ENCODE measurements at regions not wholly inside any gene's neighbourhood (a gene's known extent, or its start where the extent isn't known, plus 50 kb on each side); places are given as distances from the start of the nearest gene placed in this dataset.

DNA sequence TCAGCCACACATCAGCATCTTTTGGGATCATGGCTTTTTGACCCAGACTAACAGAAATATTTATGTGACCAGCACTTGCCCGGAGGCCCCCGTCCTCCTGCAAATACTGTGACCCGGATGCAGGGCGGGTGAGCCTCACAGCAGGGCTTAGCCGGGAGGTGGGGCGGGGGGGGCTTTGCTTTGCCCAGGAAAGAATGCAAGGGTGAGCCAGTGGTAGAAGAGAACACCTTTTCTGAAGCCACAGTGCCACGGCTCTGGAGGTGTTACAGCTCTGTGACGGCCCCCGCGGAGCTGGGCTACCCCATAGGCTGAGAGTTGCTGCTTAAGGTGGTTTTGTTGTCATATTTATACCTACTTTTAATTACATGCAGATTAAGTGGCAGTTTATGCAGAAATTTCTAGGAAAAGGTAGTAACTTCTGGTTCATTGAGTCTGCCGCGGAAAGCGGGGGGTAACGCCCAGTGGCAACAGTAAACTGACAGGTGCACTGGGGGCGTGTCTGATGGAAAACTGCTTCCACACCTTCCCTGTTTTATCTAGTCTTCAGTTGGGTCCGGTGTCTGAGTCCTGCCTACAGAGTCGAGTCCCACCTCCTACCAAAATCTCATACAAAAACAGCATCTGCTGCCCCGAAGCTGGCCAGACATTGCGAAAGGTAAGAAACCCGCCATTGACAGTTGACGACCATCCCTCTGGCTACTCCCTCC, 187.9 kb downstream of the TEX29 start:
- Histone ChIP-seq H3K4me1 (peaks cover 0 to 15% (median 0%) of the 10 kb centered on the region in 3 donors), H3K9me3 (no peaks in the 10 kb centered on the region), H3K4me3 (no peak overlapping the region), H3K27ac (no peak overlapping the region), H3K36me3 (no peaks in the 10 kb centered on the region), H3K27me3 (peaks cover 0 to 54% (median 0%) of the 10 kb centered on the region in 4 donors)
- DNase-seq: no peak
- intact Hi-C loops (cut with DNase I): no loop called here
- WGBS, 2 donors: 78 to 88% methylated on average over 17 to 19 of the region's 21 CpGs
- TF ChIP-seq, protein P1, sequence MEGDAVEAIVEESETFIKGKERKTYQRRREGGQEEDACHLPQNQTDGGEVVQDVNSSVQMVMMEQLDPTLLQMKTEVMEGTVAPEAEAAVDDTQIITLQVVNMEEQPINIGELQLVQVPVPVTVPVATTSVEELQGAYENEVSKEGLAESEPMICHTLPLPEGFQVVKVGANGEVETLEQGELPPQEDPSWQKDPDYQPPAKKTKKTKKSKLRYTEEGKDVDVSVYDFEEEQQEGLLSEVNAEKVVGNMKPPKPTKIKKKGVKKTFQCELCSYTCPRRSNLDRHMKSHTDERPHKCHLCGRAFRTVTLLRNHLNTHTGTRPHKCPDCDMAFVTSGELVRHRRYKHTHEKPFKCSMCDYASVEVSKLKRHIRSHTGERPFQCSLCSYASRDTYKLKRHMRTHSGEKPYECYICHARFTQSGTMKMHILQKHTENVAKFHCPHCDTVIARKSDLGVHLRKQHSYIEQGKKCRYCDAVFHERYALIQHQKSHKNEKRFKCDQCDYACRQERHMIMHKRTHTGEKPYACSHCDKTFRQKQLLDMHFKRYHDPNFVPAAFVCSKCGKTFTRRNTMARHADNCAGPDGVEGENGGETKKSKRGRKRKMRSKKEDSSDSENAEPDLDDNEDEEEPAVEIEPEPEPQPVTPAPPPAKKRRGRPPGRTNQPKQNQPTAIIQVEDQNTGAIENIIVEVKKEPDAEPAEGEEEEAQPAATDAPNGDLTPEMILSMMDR (IDR thresholded peaks at IDR 0.05): no peak
- TF ChIP-seq POLR2A (IDR thresholded peaks at IDR 0.05): no peak

DNA sequence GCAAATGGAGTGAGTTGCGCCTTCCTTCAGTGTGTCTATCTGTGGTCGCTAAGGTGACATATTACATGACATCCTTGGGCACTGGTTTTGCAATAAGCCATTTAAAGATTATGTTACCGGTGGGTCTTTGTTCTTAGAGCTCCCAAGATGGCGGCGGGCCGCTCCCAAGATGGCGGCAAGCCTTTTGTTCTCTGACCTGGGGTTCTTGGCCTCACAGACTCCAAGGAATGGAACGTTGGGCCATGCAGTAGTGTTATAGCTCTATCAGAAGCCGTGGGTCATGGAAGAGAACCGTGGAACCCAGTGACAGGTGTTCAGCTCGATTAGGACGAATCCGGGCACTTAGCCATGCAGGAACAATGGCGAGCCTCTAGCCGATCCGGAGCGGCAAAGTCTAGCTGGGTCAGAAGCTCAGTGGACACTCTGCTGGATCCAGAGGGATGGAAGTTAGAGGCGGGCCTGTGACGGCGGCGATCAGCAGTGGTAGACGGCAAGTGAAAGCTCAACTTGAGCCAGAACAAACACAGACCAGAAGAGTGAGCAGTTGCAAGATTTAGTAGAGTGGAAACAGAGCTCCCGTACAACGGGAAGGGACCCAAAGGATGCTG, 188.6 kb downstream of the TEX29 start:
- TF ChIP-seq POLR2A (IDR thresholded peaks at IDR 0.05): no peak
- TF ChIP-seq, protein P1 (IDR thresholded peaks at IDR 0.05): no peak
- no peak overlapping the region for H3K4me3 ChIP-seq
- intact Hi-C loops (cut with DNase I): no loop called here
- no peak for DNase-seq
- H3K4me1 ChIP-seq: peaks cover 0 to 9% (median 0%) of the 10 kb centered on the region in 3 donors
- H3K9me3 ChIP-seq: no peaks in the 10 kb centered on the region
- H3K27ac ChIP-seq: no peak overlapping the region
- peaks cover 0 to 53% (median 0%) of the 10 kb centered on the region in 4 donors for H3K27me3 ChIP-seq
- no peaks in the 10 kb centered on the region for H3K36me3 ChIP-seq
- 80 to 87% methylated on average over 19 to 23 of the region's 24 CpGs for WGBS, 2 donors

DNA sequence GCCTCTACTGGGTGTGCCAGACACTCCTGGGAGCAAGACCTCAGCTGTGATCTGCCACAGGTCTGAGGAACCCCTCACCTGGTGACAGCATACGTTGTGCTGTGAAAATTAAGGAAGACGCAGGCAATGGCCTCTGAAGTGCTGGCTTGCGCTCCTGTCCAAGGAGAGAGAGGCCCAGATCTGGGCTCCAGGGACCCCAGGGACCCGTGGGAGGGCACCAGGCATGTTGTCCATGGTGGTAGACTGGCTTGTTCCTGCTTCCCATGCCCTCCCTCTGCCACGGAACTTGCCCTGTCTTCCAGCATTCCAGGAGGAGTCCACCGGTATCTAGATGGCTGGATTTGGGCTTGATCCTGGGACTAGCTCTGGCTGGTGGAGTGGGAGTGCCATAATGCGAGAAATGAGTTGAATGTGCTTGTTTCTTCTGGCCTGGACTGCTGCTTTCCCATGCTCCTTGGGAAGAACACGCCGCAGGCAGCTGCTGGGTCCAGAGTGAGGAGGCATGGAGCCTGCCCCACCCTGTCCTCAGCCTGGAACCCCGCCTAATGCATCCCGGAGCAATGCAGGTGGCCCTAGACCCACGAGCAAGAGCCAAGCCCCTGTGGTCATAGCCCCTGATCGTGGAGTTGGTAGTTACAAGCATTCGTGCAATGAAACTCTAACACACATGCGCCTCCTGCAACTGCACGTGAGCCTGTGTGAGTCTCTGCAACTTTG, 190.2 kb downstream of the TEX29 start:
- no peak overlapping the region for H3K4me3 ChIP-seq
- peaks cover 0 to 61% (median 0%) of the 10 kb centered on the region in 4 donors for H3K27me3 ChIP-seq
- no peaks in the 10 kb centered on the region for H3K4me1 ChIP-seq
- WGBS, 2 donors: 63 to 66% methylated on average over 3 to 7 of the region's 16 CpGs
- H3K27ac ChIP-seq: no peak overlapping the region
- H3K36me3 ChIP-seq: no peaks in the 10 kb centered on the region
- intact Hi-C loops (cut with DNase I): no loop called here
- TF ChIP-seq, protein P1 (IDR thresholded peaks at IDR 0.05): no peak
- TF ChIP-seq POLR2A (IDR thresholded peaks at IDR 0.05): no peak
- H3K9me3 ChIP-seq: no peaks in the 10 kb centered on the region
- no peak for DNase-seq

DNA sequence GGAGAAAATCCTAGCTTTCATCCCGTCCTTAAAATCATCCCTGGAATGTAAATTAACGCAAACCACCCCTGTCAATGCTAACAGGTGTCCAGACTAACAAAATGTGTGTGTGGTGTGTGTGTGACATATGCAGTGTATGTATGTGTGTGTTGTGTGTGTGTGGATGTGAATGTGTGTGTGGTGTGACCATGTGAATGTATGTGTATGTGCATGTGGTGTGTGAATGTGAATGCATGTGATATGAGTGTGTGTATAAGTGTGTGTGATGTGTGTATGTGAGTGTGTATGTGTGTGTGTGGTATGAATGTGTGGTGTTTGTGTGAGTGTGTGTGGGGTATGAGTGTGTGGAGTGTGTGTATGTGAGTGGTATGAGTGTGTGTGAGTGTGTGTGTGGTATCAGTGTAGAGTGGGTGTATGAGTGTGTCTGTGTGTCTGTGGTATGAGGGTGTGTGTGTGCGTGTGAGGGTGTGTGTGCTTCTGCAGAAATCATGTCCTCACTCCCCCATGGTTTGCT, 190.8 kb downstream of the TEX29 start:
- H3K9me3 ChIP-seq: no peaks in the 10 kb centered on the region
- intact Hi-C loops (cut with DNase I): no loop called here
- no peak for DNase-seq
- H3K27ac ChIP-seq: no peak overlapping the region
- H3K4me1 ChIP-seq: no peaks in the 10 kb centered on the region
- TF ChIP-seq POLR2A (IDR thresholded peaks at IDR 0.05): no peak
- TF ChIP-seq, protein P1 (IDR thresholded peaks at IDR 0.05): no peak
- no peaks in the 10 kb centered on the region for H3K36me3 ChIP-seq
- H3K4me3 ChIP-seq: no peak overlapping the region
- H3K27me3 ChIP-seq: peaks cover 0 to 66% (median 0%) of the 10 kb centered on the region in 4 donors
- 48 to 58% methylated on average over 3 of the region's 3 CpGs for WGBS, 2 donors
